ENCODE measurements at regions not wholly inside any gene's neighbourhood (a gene's known extent, or its start where the extent isn't known, plus 50 kb on each side); places are given as distances from the start of the nearest gene placed in this dataset.

- DNase-seq (ENCODE audit: low read depth, low spot score) (no peak), ATAC-seq (no peak)
- POLR2A ChIA-PET: no interaction called here
- RAD21 ChIA-PET (ENCODE audit: low non-redundant PET in 1 of 2, low total read pairs in 2 of 2, uncharacterized antibody in 2 of 2, unreplicated experiment in 2 of 2): no interaction called here
- H3K4me2 ChIP-seq (ENCODE audit: low read length): no peak overlapping the region
- no TSS peak for BruUV-seq (replicated peaks)
- no peaks in the 10 kb centered on the region for H3K4me1 ChIP-seq (ENCODE audit: control insufficient read depth in 1 of 2, insufficient read depth in 2 of 2, low read length in 2 of 2)
- H3K79me2 ChIP-seq (ENCODE audit: insufficient read depth, low read length): no peaks in the 10 kb centered on the region
- no peaks in the 10 kb centered on the region for H3K9me3 ChIP-seq (ENCODE audit: control insufficient read depth in 1 of 2, insufficient read depth in 1 of 2, low read depth in 1 of 2, low read length in 2 of 2)
- H3K9ac ChIP-seq (ENCODE audit: low read length): no peak overlapping the region
- no peak overlapping the region for H3K27ac ChIP-seq (ENCODE audit: low read depth, low read length)
- H3K27me3 ChIP-seq (ENCODE audit: insufficient read depth, low read length): no peaks in the 10 kb centered on the region
- H3K36me3 ChIP-seq (ENCODE audit: control insufficient read depth in 1 of 2, insufficient read depth in 2 of 2, low read length in 2 of 2): no peaks in the 10 kb centered on the region
- no peak overlapping the region for H2AFZ ChIP-seq (ENCODE audit: low read depth, low read length, poor library complexity, severe bottlenecking)
- TF ChIP-seq TCF7L2 (IDR thresholded peaks at IDR 0.05; ENCODE audit: borderline replicate concordance, extremely low read depth, insufficient read depth, insufficient read length) (no peak), SIN3A (IDR thresholded peaks at IDR 0.05; ENCODE audit: low read depth) (no peak), EGR1 (IDR thresholded peaks at IDR 0.05; ENCODE audit: low read depth) (no peak), RAD21 (IDR thresholded peaks at IDR 0.05; ENCODE audit: low read depth) (no peak), SRF (IDR thresholded peaks at IDR 0.05; ENCODE audit: low read depth) (no peak), ZNF274 (IDR thresholded peaks at IDR 0.05; ENCODE audit: low read depth, low read length) (no peak), JUND (IDR thresholded peaks at IDR 0.05) (no peak), EZH2 (IDR thresholded peaks at IDR 0.05) (no peak), EZH2phosphoT487 (IDR thresholded peaks at IDR 0.05; ENCODE audit: borderline replicate concordance) (no peak), CBX3 (IDR thresholded peaks at IDR 0.05; ENCODE audit: low read depth) (no peak)
- TF ChIP-seq, protein P1, sequence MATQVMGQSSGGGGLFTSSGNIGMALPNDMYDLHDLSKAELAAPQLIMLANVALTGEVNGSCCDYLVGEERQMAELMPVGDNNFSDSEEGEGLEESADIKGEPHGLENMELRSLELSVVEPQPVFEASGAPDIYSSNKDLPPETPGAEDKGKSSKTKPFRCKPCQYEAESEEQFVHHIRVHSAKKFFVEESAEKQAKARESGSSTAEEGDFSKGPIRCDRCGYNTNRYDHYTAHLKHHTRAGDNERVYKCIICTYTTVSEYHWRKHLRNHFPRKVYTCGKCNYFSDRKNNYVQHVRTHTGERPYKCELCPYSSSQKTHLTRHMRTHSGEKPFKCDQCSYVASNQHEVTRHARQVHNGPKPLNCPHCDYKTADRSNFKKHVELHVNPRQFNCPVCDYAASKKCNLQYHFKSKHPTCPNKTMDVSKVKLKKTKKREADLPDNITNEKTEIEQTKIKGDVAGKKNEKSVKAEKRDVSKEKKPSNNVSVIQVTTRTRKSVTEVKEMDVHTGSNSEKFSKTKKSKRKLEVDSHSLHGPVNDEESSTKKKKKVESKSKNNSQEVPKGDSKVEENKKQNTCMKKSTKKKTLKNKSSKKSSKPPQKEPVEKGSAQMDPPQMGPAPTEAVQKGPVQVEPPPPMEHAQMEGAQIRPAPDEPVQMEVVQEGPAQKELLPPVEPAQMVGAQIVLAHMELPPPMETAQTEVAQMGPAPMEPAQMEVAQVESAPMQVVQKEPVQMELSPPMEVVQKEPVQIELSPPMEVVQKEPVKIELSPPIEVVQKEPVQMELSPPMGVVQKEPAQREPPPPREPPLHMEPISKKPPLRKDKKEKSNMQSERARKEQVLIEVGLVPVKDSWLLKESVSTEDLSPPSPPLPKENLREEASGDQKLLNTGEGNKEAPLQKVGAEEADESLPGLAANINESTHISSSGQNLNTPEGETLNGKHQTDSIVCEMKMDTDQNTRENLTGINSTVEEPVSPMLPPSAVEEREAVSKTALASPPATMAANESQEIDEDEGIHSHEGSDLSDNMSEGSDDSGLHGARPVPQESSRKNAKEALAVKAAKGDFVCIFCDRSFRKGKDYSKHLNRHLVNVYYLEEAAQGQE (IDR thresholded peaks at IDR 0.05; ENCODE audit: low read depth): no peak
- TF ChIP-seq, protein P2, sequence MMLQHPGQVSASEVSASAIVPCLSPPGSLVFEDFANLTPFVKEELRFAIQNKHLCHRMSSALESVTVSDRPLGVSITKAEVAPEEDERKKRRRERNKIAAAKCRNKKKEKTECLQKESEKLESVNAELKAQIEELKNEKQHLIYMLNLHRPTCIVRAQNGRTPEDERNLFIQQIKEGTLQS (IDR thresholded peaks at IDR 0.05): no peak
- H3K4me3 ChIP-seq (replicated peaks in 1 of 2; ENCODE audit: low read depth in 1 of 2, low read length in 2 of 2): no peak overlapping the region
- no peaks in the 10 kb centered on the region for H3K9me2 ChIP-seq (ENCODE audit: insufficient read depth)
- intact Hi-C loops (cut with micrococcal nuclease): no loop called here
- H4K20me1 ChIP-seq (ENCODE audit: insufficient read depth): no peaks in the 10 kb centered on the region
- CTCF ChIA-PET: no interaction called here
These were observed 348.2 kb upstream of the NUDT12 start for GRCh38 chr5:103910786-103911185.

Measured in HCT116 (cell line).